ENCODE measurements at regions not wholly inside any gene's neighbourhood (a gene's known extent, or its start where the extent isn't known, plus 50 kb on each side); places are given as distances from the start of the nearest gene placed in this dataset.

- TF ChIP-seq CTCF (conservative IDR thresholded peaks at IDR 0.05) (no peak), EZH2 (IDR thresholded peaks at IDR 0.05; ENCODE audit: low read depth) (no peak)
Measured at GRCh38 chr7:49530481-49530880, 243.0 kb upstream of the VWC2 start.

Measured in PC-9 (cell line).